ENCODE measurements at regions not wholly inside any gene's neighbourhood (a gene's known extent, or its start where the extent isn't known, plus 50 kb on each side); places are given as distances from the start of the nearest gene placed in this dataset.
"Not testable (repeated sequence)": the region's sequence is repeated elsewhere in the genome, so short reads cannot be mapped to it uniquely, and the experiment has no call there.

- TF ChIP-seq ZNF70 (CRISPR knock-in tag; IDR thresholded peaks at IDR 0.05): no peak
Measured at GRCh38 chr14:105926373-105927095, 400.2 kb downstream of the TMEM121 start (continued).

- TF ChIP-seq ZFP3 (CRISPR knock-in tag; IDR thresholded peaks at IDR 0.05) (no peak), ZC3H10 (CRISPR knock-in tag; IDR thresholded peaks at IDR 0.05) (no peak), GLIS3 (CRISPR knock-in tag; IDR thresholded peaks at IDR 0.05) (no peak), BACH2 (CRISPR knock-in tag; IDR thresholded peaks at IDR 0.05; ENCODE audit: borderline replicate concordance) (no peak), PPARA (CRISPR knock-in tag; IDR thresholded peaks at IDR 0.05; ENCODE audit: borderline replicate concordance) (no peak), ZNF565 (CRISPR knock-in tag; conservative IDR thresholded peaks at IDR 0.05; ENCODE audit: low read depth) (no peak), RARB (CRISPR knock-in tag; IDR thresholded peaks at IDR 0.05) (no peak), ISL1 (CRISPR knock-in tag; IDR thresholded peaks at IDR 0.05) (no peak), ZNF70 (CRISPR knock-in tag; IDR thresholded peaks at IDR 0.05) (no peak), TOX (CRISPR knock-in tag; IDR thresholded peaks at IDR 0.05; ENCODE audit: borderline replicate concordance) (no peak), CSRNP3 (CRISPR knock-in tag; IDR thresholded peaks at IDR 0.05) (no peak)
- TF ChIP-seq, protein P1, sequence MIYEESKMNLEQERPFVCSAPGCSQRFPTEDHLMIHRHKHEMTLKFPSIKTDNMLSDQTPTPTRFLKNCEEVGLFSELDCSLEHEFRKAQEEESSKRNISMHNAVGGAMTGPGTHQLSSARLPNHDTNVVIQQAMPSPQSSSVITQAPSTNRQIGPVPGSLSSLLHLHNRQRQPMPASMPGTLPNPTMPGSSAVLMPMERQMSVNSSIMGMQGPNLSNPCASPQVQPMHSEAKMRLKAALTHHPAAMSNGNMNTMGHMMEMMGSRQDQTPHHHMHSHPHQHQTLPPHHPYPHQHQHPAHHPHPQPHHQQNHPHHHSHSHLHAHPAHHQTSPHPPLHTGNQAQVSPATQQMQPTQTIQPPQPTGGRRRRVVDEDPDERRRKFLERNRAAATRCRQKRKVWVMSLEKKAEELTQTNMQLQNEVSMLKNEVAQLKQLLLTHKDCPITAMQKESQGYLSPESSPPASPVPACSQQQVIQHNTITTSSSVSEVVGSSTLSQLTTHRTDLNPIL (CRISPR knock-in tag; IDR thresholded peaks at IDR 0.05; ENCODE audit: low read depth): no peak
- TF ChIP-seq, protein P2, sequence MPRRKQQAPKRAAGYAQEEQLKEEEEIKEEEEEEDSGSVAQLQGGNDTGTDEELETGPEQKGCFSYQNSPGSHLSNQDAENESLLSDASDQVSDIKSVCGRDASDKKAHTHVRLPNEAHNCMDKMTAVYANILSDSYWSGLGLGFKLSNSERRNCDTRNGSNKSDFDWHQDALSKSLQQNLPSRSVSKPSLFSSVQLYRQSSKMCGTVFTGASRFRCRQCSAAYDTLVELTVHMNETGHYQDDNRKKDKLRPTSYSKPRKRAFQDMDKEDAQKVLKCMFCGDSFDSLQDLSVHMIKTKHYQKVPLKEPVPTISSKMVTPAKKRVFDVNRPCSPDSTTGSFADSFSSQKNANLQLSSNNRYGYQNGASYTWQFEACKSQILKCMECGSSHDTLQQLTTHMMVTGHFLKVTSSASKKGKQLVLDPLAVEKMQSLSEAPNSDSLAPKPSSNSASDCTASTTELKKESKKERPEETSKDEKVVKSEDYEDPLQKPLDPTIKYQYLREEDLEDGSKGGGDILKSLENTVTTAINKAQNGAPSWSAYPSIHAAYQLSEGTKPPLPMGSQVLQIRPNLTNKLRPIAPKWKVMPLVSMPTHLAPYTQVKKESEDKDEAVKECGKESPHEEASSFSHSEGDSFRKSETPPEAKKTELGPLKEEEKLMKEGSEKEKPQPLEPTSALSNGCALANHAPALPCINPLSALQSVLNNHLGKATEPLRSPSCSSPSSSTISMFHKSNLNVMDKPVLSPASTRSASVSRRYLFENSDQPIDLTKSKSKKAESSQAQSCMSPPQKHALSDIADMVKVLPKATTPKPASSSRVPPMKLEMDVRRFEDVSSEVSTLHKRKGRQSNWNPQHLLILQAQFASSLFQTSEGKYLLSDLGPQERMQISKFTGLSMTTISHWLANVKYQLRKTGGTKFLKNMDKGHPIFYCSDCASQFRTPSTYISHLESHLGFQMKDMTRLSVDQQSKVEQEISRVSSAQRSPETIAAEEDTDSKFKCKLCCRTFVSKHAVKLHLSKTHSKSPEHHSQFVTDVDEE (CRISPR knock-in tag; IDR thresholded peaks at IDR 0.05): no peak
- TF ChIP-seq, protein P3, sequence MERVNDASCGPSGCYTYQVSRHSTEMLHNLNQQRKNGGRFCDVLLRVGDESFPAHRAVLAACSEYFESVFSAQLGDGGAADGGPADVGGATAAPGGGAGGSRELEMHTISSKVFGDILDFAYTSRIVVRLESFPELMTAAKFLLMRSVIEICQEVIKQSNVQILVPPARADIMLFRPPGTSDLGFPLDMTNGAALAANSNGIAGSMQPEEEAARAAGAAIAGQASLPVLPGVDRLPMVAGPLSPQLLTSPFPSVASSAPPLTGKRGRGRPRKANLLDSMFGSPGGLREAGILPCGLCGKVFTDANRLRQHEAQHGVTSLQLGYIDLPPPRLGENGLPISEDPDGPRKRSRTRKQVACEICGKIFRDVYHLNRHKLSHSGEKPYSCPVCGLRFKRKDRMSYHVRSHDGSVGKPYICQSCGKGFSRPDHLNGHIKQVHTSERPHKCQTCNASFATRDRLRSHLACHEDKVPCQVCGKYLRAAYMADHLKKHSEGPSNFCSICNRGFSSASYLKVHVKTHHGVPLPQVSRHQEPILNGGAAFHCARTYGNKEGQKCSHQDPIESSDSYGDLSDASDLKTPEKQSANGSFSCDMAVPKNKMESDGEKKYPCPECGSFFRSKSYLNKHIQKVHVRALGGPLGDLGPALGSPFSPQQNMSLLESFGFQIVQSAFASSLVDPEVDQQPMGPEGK (CRISPR knock-in tag; IDR thresholded peaks at IDR 0.05; ENCODE audit: borderline replicate concordance): no peak
- TF ChIP-seq, protein P4, sequence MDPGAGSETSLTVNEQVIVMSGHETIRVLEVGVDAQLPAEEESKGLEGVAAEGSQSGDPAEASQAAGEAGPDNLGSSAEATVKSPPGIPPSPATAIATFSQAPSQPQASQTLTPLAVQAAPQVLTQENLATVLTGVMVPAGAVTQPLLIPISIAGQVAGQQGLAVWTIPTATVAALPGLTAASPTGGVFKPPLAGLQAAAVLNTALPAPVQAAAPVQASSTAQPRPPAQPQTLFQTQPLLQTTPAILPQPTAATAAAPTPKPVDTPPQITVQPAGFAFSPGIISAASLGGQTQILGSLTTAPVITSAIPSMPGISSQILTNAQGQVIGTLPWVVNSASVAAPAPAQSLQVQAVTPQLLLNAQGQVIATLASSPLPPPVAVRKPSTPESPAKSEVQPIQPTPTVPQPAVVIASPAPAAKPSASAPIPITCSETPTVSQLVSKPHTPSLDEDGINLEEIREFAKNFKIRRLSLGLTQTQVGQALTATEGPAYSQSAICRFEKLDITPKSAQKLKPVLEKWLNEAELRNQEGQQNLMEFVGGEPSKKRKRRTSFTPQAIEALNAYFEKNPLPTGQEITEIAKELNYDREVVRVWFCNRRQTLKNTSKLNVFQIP (CRISPR knock-in tag; IDR thresholded peaks at IDR 0.05; ENCODE audit: borderline replicate concordance, low read depth): no peak
- ATAC-seq: no peak
Measured at GRCh38 chr14:105927096-105928060, 401.0 kb downstream of the TMEM121 start.

GRCh38 chr14:105928171-105929111, 402.1 kb downstream of the TMEM121 start:
- not testable (repeated sequence) for ATAC-seq
